ENCODE measurements at regions not wholly inside any gene's neighbourhood (a gene's known extent, or its start where the extent isn't known, plus 50 kb on each side); places are given as distances from the start of the nearest gene placed in this dataset.

DNA sequence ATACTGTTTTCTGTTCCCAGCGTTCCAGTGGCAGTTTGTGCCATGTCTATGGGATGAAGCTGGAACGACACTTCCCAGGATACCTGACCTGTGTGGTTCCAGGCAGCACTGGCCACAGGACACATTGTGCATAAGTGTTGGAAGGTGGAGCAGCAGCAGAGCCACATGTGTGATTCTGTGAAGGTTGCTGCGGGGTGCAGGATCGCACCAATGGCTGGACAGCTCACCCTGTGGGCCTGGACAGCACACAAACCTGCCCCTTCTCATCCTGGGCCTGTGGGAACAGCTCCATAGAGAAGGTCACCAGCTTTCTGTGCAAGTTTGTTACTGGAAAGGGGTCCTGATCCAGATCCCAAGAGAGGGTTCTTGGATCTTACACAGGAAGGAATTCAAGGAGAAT, 252.2 kb upstream of the RAB6C start:
- no peak overlapping the region for H3K9ac ChIP-seq (ENCODE audit: insufficient read depth in 1 of 2, low read depth in 2 of 2, low read length in 2 of 2)
- H3K9me3 ChIP-seq (replicated peaks; ENCODE audit: control insufficient read depth, insufficient read depth, low read depth, low read length): no peaks in the 10 kb centered on the region
- no peaks in the 10 kb centered on the region for H3K4me1 ChIP-seq (replicated peaks in 1 of 2; ENCODE audit: control insufficient read depth in 2 of 2, insufficient read depth in 2 of 2, low read length in 2 of 2)
- intact Hi-C loops (cut with micrococcal nuclease) (no loop called here), in situ Hi-C loops (cut with MboI) (no loop called here)
- WGBS (ENCODE audit: insufficient coverage, low coverage, missing lambda C conversion rate): 4% methylated on average over 4 of the region's 4 CpGs
- H2AFZ ChIP-seq (ENCODE audit: low read depth, low read length): no peak overlapping the region
- DNase-seq (ENCODE audit: extremely low read depth in 1 of 4, low spot score in 3 of 4) (no peak), FAIRE-seq (no peak), ATAC-seq (no peak)
- peaks cover 3% of the 10 kb centered on the region for H3K9me1 ChIP-seq (ENCODE audit: control insufficient read depth, insufficient read depth, low read length)
- TF ChIP-seq SIN3B (IDR thresholded peaks at IDR 0.05; ENCODE audit: low read depth): no peak
- TF ChIP-seq ZNF165 (CRISPR knock-in tag; IDR thresholded peaks at IDR 0.05; ENCODE audit: borderline replicate concordance): no peak
- TF ChIP-seq ZFX (CRISPR knock-in tag; IDR thresholded peaks at IDR 0.05): no peak
- no peak for TF ChIP-seq KDM1A (IDR thresholded peaks at IDR 0.05)
- no peak for TF ChIP-seq BRF1 (IDR thresholded peaks at IDR 0.05; ENCODE audit: borderline replicate concordance, extremely low read depth, insufficient read length)
- TF ChIP-seq, protein P1, sequence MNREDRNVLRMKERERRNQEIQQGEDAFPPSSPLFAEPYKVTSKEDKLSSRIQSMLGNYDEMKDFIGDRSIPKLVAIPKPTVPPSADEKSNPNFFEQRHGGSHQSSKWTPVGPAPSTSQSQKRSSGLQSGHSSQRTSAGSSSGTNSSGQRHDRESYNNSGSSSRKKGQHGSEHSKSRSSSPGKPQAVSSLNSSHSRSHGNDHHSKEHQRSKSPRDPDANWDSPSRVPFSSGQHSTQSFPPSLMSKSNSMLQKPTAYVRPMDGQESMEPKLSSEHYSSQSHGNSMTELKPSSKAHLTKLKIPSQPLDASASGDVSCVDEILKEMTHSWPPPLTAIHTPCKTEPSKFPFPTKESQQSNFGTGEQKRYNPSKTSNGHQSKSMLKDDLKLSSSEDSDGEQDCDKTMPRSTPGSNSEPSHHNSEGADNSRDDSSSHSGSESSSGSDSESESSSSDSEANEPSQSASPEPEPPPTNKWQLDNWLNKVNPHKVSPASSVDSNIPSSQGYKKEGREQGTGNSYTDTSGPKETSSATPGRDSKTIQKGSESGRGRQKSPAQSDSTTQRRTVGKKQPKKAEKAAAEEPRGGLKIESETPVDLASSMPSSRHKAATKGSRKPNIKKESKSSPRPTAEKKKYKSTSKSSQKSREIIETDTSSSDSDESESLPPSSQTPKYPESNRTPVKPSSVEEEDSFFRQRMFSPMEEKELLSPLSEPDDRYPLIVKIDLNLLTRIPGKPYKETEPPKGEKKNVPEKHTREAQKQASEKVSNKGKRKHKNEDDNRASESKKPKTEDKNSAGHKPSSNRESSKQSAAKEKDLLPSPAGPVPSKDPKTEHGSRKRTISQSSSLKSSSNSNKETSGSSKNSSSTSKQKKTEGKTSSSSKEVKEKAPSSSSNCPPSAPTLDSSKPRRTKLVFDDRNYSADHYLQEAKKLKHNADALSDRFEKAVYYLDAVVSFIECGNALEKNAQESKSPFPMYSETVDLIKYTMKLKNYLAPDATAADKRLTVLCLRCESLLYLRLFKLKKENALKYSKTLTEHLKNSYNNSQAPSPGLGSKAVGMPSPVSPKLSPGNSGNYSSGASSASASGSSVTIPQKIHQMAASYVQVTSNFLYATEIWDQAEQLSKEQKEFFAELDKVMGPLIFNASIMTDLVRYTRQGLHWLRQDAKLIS (CRISPR knock-in tag; IDR thresholded peaks at IDR 0.05): no peak
- TF ChIP-seq PHF8 (IDR thresholded peaks at IDR 0.05; ENCODE audit: borderline replicate concordance, low read length): no peak
- no peak for TF ChIP-seq HNRNPL (IDR thresholded peaks at IDR 0.05; ENCODE audit: low read depth, low read length)
- TF ChIP-seq, protein P2, sequence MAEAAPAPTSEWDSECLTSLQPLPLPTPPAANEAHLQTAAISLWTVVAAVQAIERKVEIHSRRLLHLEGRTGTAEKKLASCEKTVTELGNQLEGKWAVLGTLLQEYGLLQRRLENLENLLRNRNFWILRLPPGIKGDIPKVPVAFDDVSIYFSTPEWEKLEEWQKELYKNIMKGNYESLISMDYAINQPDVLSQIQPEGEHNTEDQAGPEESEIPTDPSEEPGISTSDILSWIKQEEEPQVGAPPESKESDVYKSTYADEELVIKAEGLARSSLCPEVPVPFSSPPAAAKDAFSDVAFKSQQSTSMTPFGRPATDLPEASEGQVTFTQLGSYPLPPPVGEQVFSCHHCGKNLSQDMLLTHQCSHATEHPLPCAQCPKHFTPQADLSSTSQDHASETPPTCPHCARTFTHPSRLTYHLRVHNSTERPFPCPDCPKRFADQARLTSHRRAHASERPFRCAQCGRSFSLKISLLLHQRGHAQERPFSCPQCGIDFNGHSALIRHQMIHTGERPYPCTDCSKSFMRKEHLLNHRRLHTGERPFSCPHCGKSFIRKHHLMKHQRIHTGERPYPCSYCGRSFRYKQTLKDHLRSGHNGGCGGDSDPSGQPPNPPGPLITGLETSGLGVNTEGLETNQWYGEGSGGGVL (CRISPR knock-in tag; IDR thresholded peaks at IDR 0.05): no peak
- no peak for TF ChIP-seq GTF2E2 (tag; IDR thresholded peaks at IDR 0.05)
- no peak for TF ChIP-seq ZSCAN29 (IDR thresholded peaks at IDR 0.05)
- TF ChIP-seq CBX3 (IDR thresholded peaks at IDR 0.05; ENCODE audit: borderline replicate concordance in 1 of 2, low read length in 2 of 2): no peak
- TF ChIP-seq TAF15 (IDR thresholded peaks at IDR 0.05; ENCODE audit: low read depth, low read length): no peak
- H3K4me3 ChIP-seq: no peak overlapping the region
- ChIA-PET CTCF (ENCODE audit: low intra/inter-chr PET ratio) (interaction anchor here (0.6 kb wide), 1 partner anchor 23 kb away, joined by 3 read pairs; no protein-coding TSS in a partner anchor), POLR2A (no interaction called here)
- H4K20me1 ChIP-seq (replicated peaks; ENCODE audit: control insufficient read depth, insufficient read depth, low read length): no peaks in the 10 kb centered on the region
- no TSS peak for BruUV-seq (replicated peaks)
- no peaks in the 10 kb centered on the region for H3K36me3 ChIP-seq (ENCODE audit: control insufficient read depth, insufficient read depth, low read length)
- no peak overlapping the region for H3K4me2 ChIP-seq (ENCODE audit: insufficient read depth, low read length)
- peaks cover 3 to 20% of the 10 kb centered on the region in 2 experiments; a peak in 3 of 5 replicates for H3K27me3 ChIP-seq (ENCODE audit: control insufficient read depth in 2 of 2, insufficient read depth in 2 of 2, low read length in 2 of 2)
- H3K79me2 ChIP-seq (ENCODE audit: control insufficient read depth, insufficient read depth, low read length): no peaks in the 10 kb centered on the region
- H3K27ac ChIP-seq (ENCODE audit: extremely low read depth, low read depth, low read length): no peak overlapping the region
